Hepatocyte (in vitro differentiated cells): ENCODE measurements at regions not wholly inside any gene's neighbourhood (a gene's known extent, or its start where the extent isn't known, plus 50 kb on each side); places are given as distances from the start of the nearest gene placed in this dataset.

Source experiments
- DNase-seq: peaks from one replicate; pipeline ENCODE4 v3.0.0-alpha.2; 2016; ENCODE audit warnings: low spot score
- H2AFZ ChIP-seq: fragments of 200-600 bp; sonication (generic); 2 replicates; pipeline ENCODE4 v1.6.0; 2016; ENCODE audit warnings: antibody characterized with exemption, mild to moderate bottlenecking
- H3K27ac ChIP-seq: fragments of 200-600 bp; sonication (generic); 2 replicates; pipeline ENCODE4 v1.5.1; 2016; ENCODE audit warnings: mild to moderate bottlenecking
- H3K27me3 ChIP-seq: fragments of 200-600 bp; sonication (generic); 2 replicates; pipeline ENCODE4 v1.6.1; 2016
- H3K36me3 ChIP-seq: fragments of 200-600 bp; sonication (generic); replicated peaks from 2 replicates; pipeline ENCODE4 v1.5.1; 2016; ENCODE audit warnings: low read depth; ENCODE audit not compliant: insufficient read depth
- H3K4me1 ChIP-seq: fragments of 200-600 bp; sonication (generic); 2 replicates; pipeline ENCODE4 v1.5.1; 2016; ENCODE audit warnings: mild to moderate bottlenecking, moderate library complexity; ENCODE audit not compliant: insufficient read depth
- H3K4me2 ChIP-seq: fragments of 200-600 bp; sonication (generic); 2 replicates; pipeline ENCODE4 v1.6.0; 2016
- H3K4me3 ChIP-seq: fragments of 200-600 bp; sonication (generic); 2 replicates; pipeline ENCODE4 v1.5.1; 2016; ENCODE audit warnings: mild to moderate bottlenecking
- H3K79me2 ChIP-seq: fragments of 200-600 bp; sonication (generic); 2 replicates; pipeline ENCODE4 v1.6.0; 2017; ENCODE audit warnings: mild to moderate bottlenecking
- H3K9me2 ChIP-seq: fragments of 200-600 bp; sonication (generic); replicated peaks from 2 replicates; pipeline ENCODE4 v1.6.0; 2017; ENCODE audit warnings: mild to moderate bottlenecking; ENCODE audit not compliant: insufficient read depth
- H3K9me3 ChIP-seq: fragments of 200-600 bp; sonication (generic); 2 replicates; pipeline ENCODE4 v1.5.1; 2016; ENCODE audit warnings: low read depth, mild to moderate bottlenecking
- H4K20me1 ChIP-seq: fragments of 200-600 bp; sonication (generic); 2 replicates; pipeline ENCODE4 v1.6.0; 2016; ENCODE audit warnings: mild to moderate bottlenecking; ENCODE audit not compliant: insufficient read depth, poor library complexity, severe bottlenecking
- CTCF ChIP-seq: fragments of 200-600 bp; sonication (generic); IDR thresholded peaks from 2 replicates; pipeline ENCODE4 v1.5.1; 2016; ENCODE audit warnings: antibody characterized with exemption, mild to moderate bottlenecking; ENCODE audit not compliant: poor library complexity
- EZH2 ChIP-seq: fragments of 200-600 bp; sonication (generic); IDR thresholded peaks from 2 replicates; pipeline ENCODE4 v1.6.1; 2016; ENCODE audit warnings: antibody characterized with exemption, mild to moderate bottlenecking, borderline replicate concordance
- EZH2phosphoT487 ChIP-seq: fragments of 200-600 bp; sonication (generic); IDR thresholded peaks from one replicate; pipeline ENCODE4 v1.6.1; 2018; ENCODE audit warnings: antibody characterized with exemption, mild to moderate bottlenecking, low read depth, moderate library complexity; ENCODE audit not compliant: unreplicated experiment, severe bottlenecking
- WGBS: methylation state at CpG from one replicate; pipeline ENCODE4 v1.1.6; 2016; ENCODE audit warnings: low lambda C conversion rate; ENCODE audit errors: missing lambda C conversion rate; 5-methylcytosine and 5-hydroxymethylcytosine counted together

GRCh38 chr2:12286347-12286746 is 430.4 kb upstream of the TRIB2 start:
- Histone ChIP-seq H3K9me2 (no peaks in the 10 kb centered on the region), H3K27ac (no peak overlapping the region), H3K9me3 (no peaks in the 10 kb centered on the region), H3K4me1 (no peaks in the 10 kb centered on the region), H3K27me3 (no peaks in the 10 kb centered on the region), H4K20me1 (no peaks in the 10 kb centered on the region), H3K79me2 (no peaks in the 10 kb centered on the region), H2AFZ (no peak overlapping the region), H3K36me3 (no peaks in the 10 kb centered on the region), H3K4me3 (no peak overlapping the region), H3K4me2 (no peak overlapping the region)
- TF ChIP-seq EZH2 (no peak), CTCF (no peak), EZH2phosphoT487 (no peak)
- DNase-seq = no peak
- 84% methylated on average over 4 of the region's 4 CpGs for WGBS

- Histone ChIP-seq H4K20me1 (no peaks in the 10 kb centered on the region), H3K4me3 (no peak overlapping the region), H2AFZ (no peak overlapping the region), H3K79me2 (no peaks in the 10 kb centered on the region), H3K4me1 (no peaks in the 10 kb centered on the region), H3K27me3 (no peaks in the 10 kb centered on the region), H3K4me2 (no peak overlapping the region), H3K27ac (no peak overlapping the region), H3K9me3 (no peaks in the 10 kb centered on the region), H3K9me2 (no peaks in the 10 kb centered on the region), H3K36me3 (no peaks in the 10 kb centered on the region)
- no peak for DNase-seq
- 48% methylated on average over 5 of the region's 5 CpGs for WGBS
- TF ChIP-seq CTCF (no peak), EZH2phosphoT487 (no peak), EZH2 (no peak)
Observed at GRCh38 chr2:12287220-12287751, 429.4 kb upstream of the TRIB2 start.

GRCh38 chr2:12288048-12288447 is 428.7 kb upstream of the TRIB2 start:
- H3K79me2 ChIP-seq = no peaks in the 10 kb centered on the region
- no peak overlapping the region for H2AFZ ChIP-seq
- WGBS = 47% methylated on average over 2 of the region's 2 CpGs
- no peaks in the 10 kb centered on the region for H3K9me3 ChIP-seq
- H3K4me2 ChIP-seq = no peak overlapping the region
- no peaks in the 10 kb centered on the region for H3K4me1 ChIP-seq
- H3K27me3 ChIP-seq = no peaks in the 10 kb centered on the region
- no peaks in the 10 kb centered on the region for H4K20me1 ChIP-seq
- no peak overlapping the region for H3K27ac ChIP-seq
- no peak for DNase-seq
- TF ChIP-seq CTCF (no peak), EZH2 (no peak), EZH2phosphoT487 (no peak)
- H3K36me3 ChIP-seq = no peaks in the 10 kb centered on the region
- no peaks in the 10 kb centered on the region for H3K9me2 ChIP-seq
- H3K4me3 ChIP-seq = no peak overlapping the region

GRCh38 chr2:12289120-12289802 is 427.5 kb upstream of the TRIB2 start:
- H3K27me3 ChIP-seq = no peaks in the 10 kb centered on the region
- H4K20me1 ChIP-seq = no peaks in the 10 kb centered on the region
- peak; percentile 11 for DNase-seq
- no peaks in the 10 kb centered on the region for H3K79me2 ChIP-seq
- H3K9me3 ChIP-seq = no peaks in the 10 kb centered on the region
- no peak overlapping the region for H3K27ac ChIP-seq
- no peaks in the 10 kb centered on the region for H3K9me2 ChIP-seq
- no peaks in the 10 kb centered on the region for H3K4me1 ChIP-seq
- TF ChIP-seq EZH2phosphoT487 (no peak), EZH2 (no peak), CTCF (no peak)
- no peaks in the 10 kb centered on the region for H3K36me3 ChIP-seq
- no peak overlapping the region for H3K4me2 ChIP-seq
- no peak overlapping the region for H2AFZ ChIP-seq
- 73% methylated on average over 3 of the region's 3 CpGs for WGBS
- no peak overlapping the region for H3K4me3 ChIP-seq
